ENCODE measurements at regions not wholly inside any gene's neighbourhood (a gene's known extent, or its start where the extent isn't known, plus 50 kb on each side); places are given as distances from the start of the nearest gene placed in this dataset.

GRCh38 chr2:238627899-238628298 lies 201.2 kb downstream of the ASB1 start:
- TF ChIP-seq, protein P1, sequence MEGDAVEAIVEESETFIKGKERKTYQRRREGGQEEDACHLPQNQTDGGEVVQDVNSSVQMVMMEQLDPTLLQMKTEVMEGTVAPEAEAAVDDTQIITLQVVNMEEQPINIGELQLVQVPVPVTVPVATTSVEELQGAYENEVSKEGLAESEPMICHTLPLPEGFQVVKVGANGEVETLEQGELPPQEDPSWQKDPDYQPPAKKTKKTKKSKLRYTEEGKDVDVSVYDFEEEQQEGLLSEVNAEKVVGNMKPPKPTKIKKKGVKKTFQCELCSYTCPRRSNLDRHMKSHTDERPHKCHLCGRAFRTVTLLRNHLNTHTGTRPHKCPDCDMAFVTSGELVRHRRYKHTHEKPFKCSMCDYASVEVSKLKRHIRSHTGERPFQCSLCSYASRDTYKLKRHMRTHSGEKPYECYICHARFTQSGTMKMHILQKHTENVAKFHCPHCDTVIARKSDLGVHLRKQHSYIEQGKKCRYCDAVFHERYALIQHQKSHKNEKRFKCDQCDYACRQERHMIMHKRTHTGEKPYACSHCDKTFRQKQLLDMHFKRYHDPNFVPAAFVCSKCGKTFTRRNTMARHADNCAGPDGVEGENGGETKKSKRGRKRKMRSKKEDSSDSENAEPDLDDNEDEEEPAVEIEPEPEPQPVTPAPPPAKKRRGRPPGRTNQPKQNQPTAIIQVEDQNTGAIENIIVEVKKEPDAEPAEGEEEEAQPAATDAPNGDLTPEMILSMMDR (IDR thresholded peaks at IDR 0.05; ENCODE audit: insufficient read depth, missing control alignments) = no peak
- DNase-seq (ENCODE audit: insufficient read length, low spot score) = no peak
- FAIRE-seq = no peak

DNA sequence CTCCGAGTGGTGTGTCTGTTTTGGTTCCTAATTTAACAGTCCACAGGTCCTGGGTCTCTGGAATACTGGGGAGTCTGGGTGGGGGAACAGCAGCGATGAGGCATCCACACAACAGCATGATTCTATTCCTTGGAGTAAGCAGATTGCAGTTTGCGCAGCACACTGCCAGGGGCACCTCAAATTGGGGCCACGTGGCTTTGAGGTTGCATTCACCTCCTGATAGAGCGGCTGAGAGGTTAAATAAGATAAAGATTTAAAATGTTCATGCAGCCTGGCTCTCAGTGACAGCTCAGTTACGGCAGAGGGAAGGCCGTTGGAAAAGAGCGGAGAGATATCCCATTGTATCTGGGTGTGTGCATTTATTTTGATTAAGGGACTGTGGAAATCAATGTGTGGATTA lies 202.3 kb downstream of the ASB1 start:
- TF ChIP-seq, protein P1 (IDR thresholded peaks at IDR 0.05; ENCODE audit: insufficient read depth, missing control alignments) = no peak
- DNase-seq (ENCODE audit: insufficient read length, low spot score) (no peak), FAIRE-seq (no peak)

GRCh38 chr2:238631491-238632180 lies 204.9 kb downstream of the ASB1 start:
- FAIRE-seq (no peak), DNase-seq (ENCODE audit: insufficient read length, low spot score) (no peak)
- TF ChIP-seq, protein P1 (IDR thresholded peaks at IDR 0.05; ENCODE audit: insufficient read depth, missing control alignments) = no peak

DNA sequence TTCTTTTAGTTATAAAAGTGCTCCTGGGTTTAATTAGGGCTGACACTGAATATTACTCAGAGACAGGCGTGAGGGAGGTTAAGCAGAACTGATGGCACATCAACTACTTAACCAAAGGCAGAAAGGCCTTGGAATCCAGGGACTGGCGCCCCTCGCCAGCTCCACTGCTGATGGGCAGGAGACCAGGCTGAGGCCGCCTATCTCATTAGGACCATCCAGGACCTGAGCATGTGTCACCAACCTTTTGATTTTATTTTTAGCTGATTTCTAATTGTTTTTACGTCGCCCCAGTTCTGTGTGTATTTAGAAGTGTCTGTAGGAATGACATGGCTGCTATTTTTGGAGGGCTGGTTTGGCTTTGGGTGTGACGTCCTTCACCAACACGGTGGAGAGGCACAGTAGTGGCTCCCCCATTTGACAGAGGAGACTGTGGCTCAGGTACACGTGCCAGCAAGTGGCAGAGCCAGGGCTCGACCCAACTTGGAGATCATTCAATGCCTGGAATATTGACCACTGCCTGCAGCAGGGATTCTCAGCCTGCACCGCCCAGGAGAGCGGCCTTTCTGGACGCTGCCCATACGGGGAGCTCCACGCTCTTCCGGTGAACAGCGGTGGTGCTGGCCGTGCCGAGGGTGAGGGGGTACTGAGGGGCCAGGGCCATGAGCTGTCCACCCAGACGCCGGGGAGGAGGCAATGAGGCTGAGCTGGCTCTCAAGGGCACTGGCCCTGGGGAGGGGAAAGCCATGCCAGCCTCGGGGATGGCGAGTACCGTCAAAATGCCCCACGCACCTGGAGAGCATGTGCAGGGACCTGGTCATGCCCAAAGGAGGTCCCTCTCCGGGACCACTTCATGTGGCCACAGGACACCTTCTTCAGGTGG lies 205.7 kb downstream of the ASB1 start:
- FAIRE-seq (no peak), DNase-seq (ENCODE audit: insufficient read length, low spot score) (no peak)
- TF ChIP-seq, protein P1 (IDR thresholded peaks at IDR 0.05; ENCODE audit: insufficient read depth, missing control alignments) = no peak

DNA sequence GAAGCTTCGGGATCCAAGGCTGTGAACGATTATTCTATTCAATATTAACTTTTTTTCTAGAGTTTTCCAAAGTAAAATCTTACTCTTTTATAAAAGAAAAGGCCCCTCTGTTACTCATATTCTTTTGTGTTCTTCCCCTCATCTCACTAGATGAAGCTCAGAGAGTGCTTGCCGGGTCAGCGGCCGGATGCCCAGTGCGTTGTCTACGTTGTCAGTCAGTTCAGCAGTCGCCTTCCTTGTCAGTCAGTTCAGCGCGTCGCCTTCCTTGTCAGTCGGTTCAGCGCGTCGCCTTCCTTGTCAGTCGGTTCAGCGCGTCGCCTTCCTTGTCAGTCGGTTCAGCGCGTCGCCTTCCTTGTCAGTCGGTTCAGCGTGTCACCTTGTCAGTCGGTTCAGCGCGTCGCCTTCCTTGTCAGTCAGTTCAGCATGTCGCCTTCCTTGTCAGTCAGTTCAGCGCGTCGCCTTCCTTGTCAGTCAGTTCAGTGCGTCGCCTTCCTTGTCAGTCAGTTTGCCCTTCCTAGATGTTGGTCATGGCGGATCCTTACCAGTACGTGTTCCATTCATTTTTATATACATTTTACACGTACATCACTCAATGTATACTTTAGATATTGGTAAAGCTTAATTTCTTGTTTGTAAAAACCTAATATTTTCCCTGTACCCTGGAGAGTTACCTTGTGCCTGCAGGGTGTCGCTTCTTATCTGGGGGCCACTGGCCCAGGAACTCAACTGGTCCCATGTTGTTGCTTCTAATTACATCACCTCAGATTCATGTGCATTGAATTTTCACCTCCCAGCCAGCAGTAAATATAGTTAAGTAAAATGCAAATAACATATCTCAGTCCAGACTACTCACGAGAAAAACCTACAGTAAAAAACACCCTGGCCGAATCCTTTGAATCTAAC lies 206.9 kb downstream of the ASB1 start:
- no peak for DNase-seq (ENCODE audit: insufficient read length, low spot score)
- FAIRE-seq = no peak
- TF ChIP-seq, protein P1 (IDR thresholded peaks at IDR 0.05; ENCODE audit: insufficient read depth, missing control alignments) = no peak

- no peak for FAIRE-seq
Observed at GRCh38 chr2:238634701-238635357, 208.1 kb downstream of the ASB1 start.

More at GRCh38 chr2:238634701-238635357, 208.1 kb downstream of the ASB1 start:
- TF ChIP-seq, protein P1 (IDR thresholded peaks at IDR 0.05; ENCODE audit: insufficient read depth, missing control alignments) = no peak
- no peak for DNase-seq (ENCODE audit: insufficient read length, low spot score)
